HG03442 (cell line): ENCODE measurements at regions not wholly inside any gene's neighbourhood (a gene's known extent, or its start where the extent isn't known, plus 50 kb on each side); places are given as distances from the start of the nearest gene placed in this dataset.

ENCODE experiments used
- ATAC-seq: cut with Tn5 transposase; IDR thresholded peaks from one replicate; pipeline ENCODE4 v1.9.1; 2021; ENCODE audit warnings: mild to moderate bottlenecking, moderate library complexity; ENCODE audit not compliant: unreplicated experiment

- no peak for ATAC-seq
Measured at GRCh38 chr11:131229221-131229620, 141.2 kb upstream of the NTM start.

- no peak for ATAC-seq
Measured at GRCh38 chr11:131231317-131231940, 139.0 kb upstream of the NTM start.

GRCh38 chr11:131232261-131232660, 138.2 kb upstream of the NTM start:
- ATAC-seq, result no peak

- no peak for ATAC-seq
Measured at GRCh38 chr11:131234221-131234620, 136.2 kb upstream of the NTM start.

GRCh38 chr11:131235328-131236298, 134.8 kb upstream of the NTM start:
- no peak for ATAC-seq

GRCh38 chr11:131240421-131240820, 130.0 kb upstream of the NTM start:
- ATAC-seq, result no peak

- no peak for ATAC-seq
Measured at GRCh38 chr11:131242476-131243000, 127.9 kb upstream of the NTM start.

- ATAC-seq, result no peak
Measured at GRCh38 chr11:131246156-131246555, 124.3 kb upstream of the NTM start.

GRCh38 chr11:131246663-131247062, 123.8 kb upstream of the NTM start:
- no peak for ATAC-seq

- ATAC-seq, result no peak
Measured at GRCh38 chr11:131248588-131248987, 121.8 kb upstream of the NTM start.

GRCh38 chr11:131253142-131253655, 117.2 kb upstream of the NTM start:
- no peak for ATAC-seq

- no peak for ATAC-seq
Measured at GRCh38 chr11:131253656-131254151, 116.7 kb upstream of the NTM start.

GRCh38 chr11:131254254-131254653, 116.2 kb upstream of the NTM start:
- no peak for ATAC-seq

- no peak for ATAC-seq
Measured at GRCh38 chr11:131274233-131274632, 96.2 kb upstream of the NTM start.

GRCh38 chr11:131275580-131275979, 94.8 kb upstream of the NTM start:
- no peak for ATAC-seq

GRCh38 chr11:131278472-131278871, 91.9 kb upstream of the NTM start:
- ATAC-seq, result no peak

- no peak for ATAC-seq
Measured at GRCh38 chr11:131279654-131280384, 90.6 kb upstream of the NTM start.

GRCh38 chr11:131281316-131281715, 89.1 kb upstream of the NTM start:
- no peak for ATAC-seq

GRCh38 chr11:131284041-131284440, 86.4 kb upstream of the NTM start:
- ATAC-seq, result no peak

GRCh38 chr11:131288521-131289091, 81.8 kb upstream of the NTM start:
- no peak for ATAC-seq

GRCh38 chr11:131290185-131290584, 80.2 kb upstream of the NTM start:
- ATAC-seq, result no peak
